Caco-2 (cell line): ENCODE measurements at regions not wholly inside any gene's neighbourhood (a gene's known extent, or its start where the extent isn't known, plus 50 kb on each side); places are given as distances from the start of the nearest gene placed in this dataset.

Source experiments
- BruUV-seq: library from RNA; stranded (reverse); fragments of 400-500 nt; replicated peaks from 2 replicates; lab custom pipeline; 2021; lab: Mats Ljungman, UMichigan
- CTCF ChIA-PET: fragments of 300-600 bp; sonication (Branson Sonifier 250); formaldehyde crosslinking; loops from one replicate; lab custom pipeline; 2022; ENCODE audit warnings: antibody characterized with exemption; lab: Charles Lee
- POLR2A ChIA-PET: fragments of 300-600 bp; sonication (Branson Sonifier 250); formaldehyde crosslinking; loops from one replicate; lab custom pipeline; 2022; ENCODE audit warnings: antibody characterized with exemption; lab: Charles Lee
- DNase-seq, 2 experiments: peaks; one replicate each; pipeline versions ENCODE4 v3.0.0 to v3.0.0-alpha.2; 2020 to 2022
- H3K27me3 ChIP-seq: replicated peaks from 2 replicates; pipeline ENCODE4 v1.6.0; 2011; ENCODE audit warnings: low read length; ENCODE audit not compliant: control insufficient read depth, insufficient read depth
- H3K36me3 ChIP-seq: 2 replicates; pipeline ENCODE4 v1.5.1; 2011; ENCODE audit warnings: low read length; ENCODE audit not compliant: control insufficient read depth, insufficient read depth
- H3K4me1 ChIP-seq: fragments of 250-450 bp; sonication (Bioruptor Pico); 2 replicates; pipeline ENCODE4 v1.5.1; 2020; ENCODE audit warnings: mild to moderate bottlenecking
- H3K4me3 ChIP-seq: 2 replicates; pipeline ENCODE4 v1.5.1; 2011; ENCODE audit warnings: low read depth, mild to moderate bottlenecking, control low read depth, low read length
- H3K9me3 ChIP-seq: fragments of 250-450 bp; sonication (Bioruptor Pico); 2 replicates; pipeline ENCODE4 v1.5.1; 2020; ENCODE audit warnings: mild to moderate bottlenecking, moderate library complexity
- H3K27ac Mint-ChIP-seq: one replicate; pipeline ENCODE4 v1.8.0; 2022; ENCODE audit warnings: mixed read lengths; ENCODE audit not compliant: unreplicated experiment
- H3K27me3 Mint-ChIP-seq: one replicate; pipeline ENCODE4 v1.8.0; 2022; ENCODE audit warnings: mixed read lengths; ENCODE audit not compliant: insufficient read depth, unreplicated experiment
- H3K36me3 Mint-ChIP-seq: one replicate; pipeline ENCODE4 v1.8.0; 2022; ENCODE audit warnings: mild to moderate bottlenecking, mixed read lengths; ENCODE audit not compliant: insufficient read depth, unreplicated experiment
- H3K4me1 Mint-ChIP-seq: one replicate; pipeline ENCODE4 v1.8.0; 2022; ENCODE audit warnings: low read depth, mixed read lengths; ENCODE audit not compliant: unreplicated experiment
- H3K4me3 Mint-ChIP-seq: one replicate; pipeline ENCODE4 v1.8.0; 2022; ENCODE audit warnings: mild to moderate bottlenecking, moderate library complexity, mixed read lengths; ENCODE audit not compliant: unreplicated experiment
- H3K9me3 Mint-ChIP-seq: one replicate; pipeline ENCODE4 v1.8.0; 2022; ENCODE audit warnings: mixed read lengths; ENCODE audit not compliant: unreplicated experiment
- CTCF ChIP-seq, 2 experiments: fragments of 200-600 bp in 1 of 2; IDR thresholded peaks; 1 replicate in 1 of 2; 2 replicates in 1 of 2; pipeline versions ENCODE4 v1.5.1 to v1.8.0; 2011 to 2022; ENCODE audit warnings: antibody characterized with exemption in 1 of 2, control low read depth in 1 of 2, inconsistent platforms in 1 of 2, low read depth in 1 of 2, low read length in 1 of 2, mild to moderate bottlenecking in 1 of 2, moderate library complexity in 1 of 2; ENCODE audit not compliant: insufficient read depth in 1 of 2, severe bottlenecking in 1 of 2, unreplicated experiment in 1 of 2
- intact Hi-C: fragments of 100-400 bp; cut with micrococcal nuclease; formaldehyde crosslinking; loops from one replicate; pipeline ENCODE4 v1.10.0; 2022; ENCODE audit not compliant: unreplicated experiment

- Mint-ChIP-seq H3K27me3 (no peaks in the 10 kb centered on the region), H3K4me3 (no peak overlapping the region), H3K27ac (no peak overlapping the region), H3K4me1 (no peaks in the 10 kb centered on the region), H3K9me3 (no peaks in the 10 kb centered on the region), H3K36me3 (no peaks in the 10 kb centered on the region)
- intact Hi-C loops: no loop called here
- ChIA-PET POLR2A (no interaction called here), CTCF (no interaction called here)
- H3K36me3 ChIP-seq: no peaks in the 10 kb centered on the region
- no peak overlapping the region for H3K4me3 ChIP-seq
- BruUV-seq: no TSS peak
- no peak for DNase-seq
- no peak for TF ChIP-seq CTCF (IDR thresholded peaks at IDR 0.05; ENCODE audit: insufficient read depth in 1 of 2, low read depth in 1 of 2, low read length in 1 of 2, severe bottlenecking in 1 of 2, unreplicated experiment in 1 of 2)
- no peaks in the 10 kb centered on the region for H3K4me1 ChIP-seq
- no peaks in the 10 kb centered on the region for H3K9me3 ChIP-seq
- no peaks in the 10 kb centered on the region for H3K27me3 ChIP-seq
These were observed 199.7 kb upstream of the MAMLD1 start for GRCh38 chrX:150163221-150163930.

DNA sequence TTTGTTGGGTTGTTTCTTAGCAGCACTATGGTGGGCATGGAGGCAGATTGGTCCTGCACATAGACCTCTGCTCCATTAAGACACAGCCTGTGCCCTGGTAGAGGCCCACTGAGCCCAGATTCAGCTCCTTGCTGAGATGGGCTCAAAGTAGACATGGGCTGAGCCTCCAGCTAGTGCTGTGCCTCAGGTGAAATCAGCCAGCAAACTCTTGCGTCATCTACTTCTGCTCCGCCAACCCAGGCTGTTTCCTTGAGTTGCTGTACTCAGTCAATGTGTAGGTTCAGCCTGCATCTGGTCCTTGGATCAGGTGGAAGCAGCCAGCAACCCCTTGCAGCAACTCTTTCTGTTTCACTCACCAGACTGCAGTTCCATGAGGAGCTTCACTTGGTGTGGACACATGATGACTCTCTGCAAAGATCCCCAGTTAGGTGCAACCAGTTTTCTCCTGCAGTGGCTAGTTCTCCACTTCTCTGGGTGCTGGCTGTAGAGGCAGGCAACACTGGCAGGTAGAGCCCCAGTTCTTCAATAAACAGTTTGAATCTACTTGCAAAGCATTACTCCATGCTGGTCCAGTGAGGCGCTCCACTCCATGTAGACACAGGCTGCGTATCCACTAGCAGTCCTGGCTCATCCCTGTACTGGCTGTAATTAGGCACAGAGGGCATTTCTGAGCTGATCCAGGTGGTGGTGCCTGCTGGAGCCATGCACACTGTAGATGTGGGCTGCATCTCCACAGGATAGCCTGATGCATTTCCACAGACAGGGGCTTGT is 199.0 kb upstream of the MAMLD1 start:
- no peaks in the 10 kb centered on the region for H3K4me1 Mint-ChIP-seq
- H3K36me3 ChIP-seq: no peaks in the 10 kb centered on the region
- no peaks in the 10 kb centered on the region for H3K9me3 Mint-ChIP-seq
- intact Hi-C loops: no loop called here
- TF ChIP-seq CTCF (IDR thresholded peaks at IDR 0.05; ENCODE audit: insufficient read depth in 1 of 2, low read depth in 1 of 2, low read length in 1 of 2, severe bottlenecking in 1 of 2, unreplicated experiment in 1 of 2): no peak
- POLR2A ChIA-PET: no interaction called here
- no peak overlapping the region for H3K4me3 Mint-ChIP-seq
- BruUV-seq: no TSS peak
- no peaks in the 10 kb centered on the region for H3K27me3 ChIP-seq
- CTCF ChIA-PET: no interaction called here
- DNase-seq: no peak
- H3K9me3 ChIP-seq: no peaks in the 10 kb centered on the region
- no peak overlapping the region for H3K27ac Mint-ChIP-seq
- H3K4me3 ChIP-seq: no peak overlapping the region
- no peaks in the 10 kb centered on the region for H3K4me1 ChIP-seq
- no peaks in the 10 kb centered on the region for H3K27me3 Mint-ChIP-seq
- H3K36me3 Mint-ChIP-seq: no peaks in the 10 kb centered on the region

- Histone ChIP-seq H3K36me3 (no peaks in the 10 kb centered on the region), H3K4me1 (no peaks in the 10 kb centered on the region), H3K9me3 (no peaks in the 10 kb centered on the region), H3K27me3 (no peaks in the 10 kb centered on the region), H3K4me3 (no peak overlapping the region)
- TF ChIP-seq CTCF (IDR thresholded peaks at IDR 0.05; ENCODE audit: insufficient read depth in 1 of 2, low read depth in 1 of 2, low read length in 1 of 2, severe bottlenecking in 1 of 2, unreplicated experiment in 1 of 2): no peak
- Mint-ChIP-seq H3K4me3 (no peak overlapping the region), H3K27ac (no peak overlapping the region), H3K36me3 (no peaks in the 10 kb centered on the region), H3K4me1 (no peaks in the 10 kb centered on the region), H3K9me3 (no peaks in the 10 kb centered on the region), H3K27me3 (no peaks in the 10 kb centered on the region)
- intact Hi-C loops: no loop called here
- CTCF ChIA-PET: no interaction called here
- POLR2A ChIA-PET: no interaction called here
- no peak for DNase-seq
- no TSS peak for BruUV-seq
These were observed 198.0 kb upstream of the MAMLD1 start for GRCh38 chrX:150164971-150165600.
